ENCODE measurements at regions not wholly inside any gene's neighbourhood (a gene's known extent, or its start where the extent isn't known, plus 50 kb on each side); places are given as distances from the start of the nearest gene placed in this dataset.

GRCh38 chr16:80369138-80369958 lies 171.4 kb upstream of the DYNLRB2 start:
- TF ChIP-seq CTCF (IDR thresholded peaks at IDR 0.05; ENCODE audit: unreplicated experiment) = no peak
- Mint-ChIP-seq H3K27me3 (ENCODE audit: unreplicated experiment) (peaks cover 1% of the 10 kb centered on the region), H3K36me3 (ENCODE audit: low read depth, unreplicated experiment) (peaks cover 3% of the 10 kb centered on the region), H3K27ac (ENCODE audit: unreplicated experiment) (no peak overlapping the region), H3K9me3 (ENCODE audit: unreplicated experiment) (peaks cover 4% of the 10 kb centered on the region), H3K4me1 (ENCODE audit: unreplicated experiment) (no peaks in the 10 kb centered on the region), H3K4me3 (ENCODE audit: unreplicated experiment) (no peak overlapping the region)
- DNase-seq (ENCODE audit: low spot score) = peak; percentile 24

GRCh38 chr16:80367037-80367658 lies 173.6 kb upstream of the DYNLRB2 start:
- H3K36me3 Mint-ChIP-seq (ENCODE audit: low read depth, unreplicated experiment) = no peaks in the 10 kb centered on the region
- no peaks in the 10 kb centered on the region for H3K9me3 Mint-ChIP-seq (ENCODE audit: unreplicated experiment)
- DNase-seq (ENCODE audit: low spot score) = no peak
- H3K4me1 Mint-ChIP-seq (ENCODE audit: unreplicated experiment) = no peaks in the 10 kb centered on the region
- H3K27me3 Mint-ChIP-seq (ENCODE audit: unreplicated experiment) = no peaks in the 10 kb centered on the region
- no peak overlapping the region for H3K4me3 Mint-ChIP-seq (ENCODE audit: unreplicated experiment)
- no peak overlapping the region for H3K27ac Mint-ChIP-seq (ENCODE audit: unreplicated experiment)
- TF ChIP-seq CTCF (IDR thresholded peaks at IDR 0.05; ENCODE audit: unreplicated experiment) = no peak

- no peak for TF ChIP-seq CTCF (IDR thresholded peaks at IDR 0.05; ENCODE audit: unreplicated experiment)
- H3K4me1 Mint-ChIP-seq (ENCODE audit: unreplicated experiment) = no peaks in the 10 kb centered on the region
- H3K4me3 Mint-ChIP-seq (ENCODE audit: unreplicated experiment) = no peak overlapping the region
- no peaks in the 10 kb centered on the region for H3K27me3 Mint-ChIP-seq (ENCODE audit: unreplicated experiment)
- no peaks in the 10 kb centered on the region for H3K36me3 Mint-ChIP-seq (ENCODE audit: low read depth, unreplicated experiment)
- no peak for DNase-seq (ENCODE audit: low spot score)
- H3K27ac Mint-ChIP-seq (ENCODE audit: unreplicated experiment) = no peak overlapping the region
- H3K9me3 Mint-ChIP-seq (ENCODE audit: unreplicated experiment) = no peaks in the 10 kb centered on the region
Measured at GRCh38 chr16:80366023-80366422, 174.8 kb upstream of the DYNLRB2 start.

- no peaks in the 10 kb centered on the region for H3K9me3 Mint-ChIP-seq (ENCODE audit: unreplicated experiment)
- H3K36me3 Mint-ChIP-seq (ENCODE audit: low read depth, unreplicated experiment) = no peaks in the 10 kb centered on the region
- TF ChIP-seq CTCF (IDR thresholded peaks at IDR 0.05; ENCODE audit: unreplicated experiment) = no peak
- H3K27ac Mint-ChIP-seq (ENCODE audit: unreplicated experiment) = no peak overlapping the region
- no peaks in the 10 kb centered on the region for H3K4me1 Mint-ChIP-seq (ENCODE audit: unreplicated experiment)
- H3K4me3 Mint-ChIP-seq (ENCODE audit: unreplicated experiment) = no peak overlapping the region
- no peak for DNase-seq (ENCODE audit: low spot score)
- no peaks in the 10 kb centered on the region for H3K27me3 Mint-ChIP-seq (ENCODE audit: unreplicated experiment)
Measured at GRCh38 chr16:80362816-80363215, 178.0 kb upstream of the DYNLRB2 start.

GRCh38 chr16:80356365-80356764 lies 184.4 kb upstream of the DYNLRB2 start:
- Mint-ChIP-seq H3K27me3 (ENCODE audit: unreplicated experiment) (no peaks in the 10 kb centered on the region), H3K4me1 (ENCODE audit: unreplicated experiment) (no peaks in the 10 kb centered on the region), H3K4me3 (ENCODE audit: unreplicated experiment) (no peak overlapping the region), H3K27ac (ENCODE audit: unreplicated experiment) (no peak overlapping the region), H3K36me3 (ENCODE audit: low read depth, unreplicated experiment) (no peaks in the 10 kb centered on the region), H3K9me3 (ENCODE audit: unreplicated experiment) (no peaks in the 10 kb centered on the region)
- DNase-seq (ENCODE audit: low spot score) = no peak
- TF ChIP-seq CTCF (IDR thresholded peaks at IDR 0.05; ENCODE audit: unreplicated experiment) = no peak

Data from endothelial cell (in vitro differentiated cells).